Kasumi-1 (cell line): ENCODE measurements at regions not wholly inside any gene's neighbourhood (a gene's known extent, or its start where the extent isn't known, plus 50 kb on each side); places are given as distances from the start of the nearest gene placed in this dataset.
"Not testable (repeated sequence)": the region's sequence is repeated elsewhere in the genome, so short reads cannot be mapped to it uniquely, and the experiment has no call there.

Experiments used
- DNase-seq, 2 experiments: peaks; one replicate each; lab custom pipeline; 2025; lab: John Stamatoyannopoulos, UW

DNA sequence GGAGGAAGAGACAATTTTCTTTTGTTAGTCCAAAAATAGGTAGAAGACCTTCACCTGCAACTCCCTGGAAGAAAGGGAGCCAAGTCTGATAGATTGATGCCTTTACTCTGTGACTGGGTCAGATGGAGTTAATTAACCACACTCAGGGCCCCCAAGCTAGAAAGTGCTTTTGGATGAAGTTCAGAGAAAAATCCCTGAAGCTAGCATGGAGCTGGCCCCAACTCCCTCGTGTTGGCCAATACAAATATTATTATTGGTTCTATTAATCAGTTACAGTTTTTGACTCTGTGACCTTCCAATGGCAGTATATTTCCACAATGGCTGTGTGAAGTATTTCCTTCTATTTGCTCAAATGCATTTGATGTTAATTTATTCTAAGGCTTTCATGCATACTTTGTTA, 1753.5 kb downstream of the EFNA5 start:
- no peak for DNase-seq

DNA sequence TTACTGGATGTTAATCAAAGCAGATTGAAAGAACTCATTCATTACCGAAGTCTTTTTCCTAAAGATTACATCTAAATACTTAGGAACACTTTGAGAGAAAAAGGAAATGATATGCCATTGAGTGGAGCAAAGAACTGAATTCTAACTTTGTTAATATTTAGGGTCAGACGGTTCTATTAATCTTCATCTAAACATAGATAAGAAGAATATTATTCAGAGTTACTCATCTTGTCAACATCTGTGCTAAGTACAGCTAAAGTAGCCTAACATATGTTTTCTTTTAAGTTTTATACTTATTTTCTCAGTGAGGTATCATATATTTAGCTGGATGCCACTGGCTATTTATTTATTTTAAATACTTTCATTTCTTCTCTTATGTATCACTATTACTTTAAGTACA, 1763.7 kb downstream of the EFNA5 start:
- no peak for DNase-seq

DNA sequence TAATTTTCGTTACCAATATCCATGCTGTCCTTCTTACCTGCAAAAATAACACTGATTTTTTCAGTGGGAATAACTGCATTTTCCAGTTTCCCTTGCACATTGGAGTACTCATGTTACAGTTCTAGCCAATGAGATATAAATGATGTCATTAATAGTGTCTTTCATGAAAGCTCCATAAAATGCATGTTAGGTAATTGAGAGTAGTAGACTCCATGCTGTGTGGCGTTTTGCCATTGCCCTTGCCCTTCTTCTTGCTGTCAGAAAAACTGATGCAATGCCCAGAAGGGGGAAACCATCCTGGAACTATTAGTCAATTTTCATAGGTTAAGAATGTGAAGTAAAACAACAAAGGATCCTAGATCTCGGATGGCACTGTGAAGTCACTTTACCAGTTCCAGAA, 1765.3 kb downstream of the EFNA5 start:
- DNase-seq = no peak

DNA sequence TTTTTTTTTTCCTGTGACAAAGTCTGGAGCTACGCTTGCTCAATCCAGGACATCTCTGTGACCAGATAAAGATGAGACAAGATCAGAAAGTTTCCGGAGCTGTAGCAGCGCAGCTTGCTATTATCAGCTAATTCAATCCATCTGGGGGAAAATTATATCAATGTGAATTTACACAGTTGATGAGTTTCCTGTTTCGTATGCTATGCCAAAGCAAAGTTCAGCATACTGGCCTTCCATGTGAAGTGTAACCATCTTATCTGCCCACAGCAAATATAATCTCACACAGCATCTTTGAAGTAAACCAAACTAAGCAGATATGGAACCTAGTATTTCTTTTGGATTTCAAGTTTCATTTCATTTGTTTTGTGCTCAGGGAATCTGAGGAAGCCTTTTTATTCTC, 1767.7 kb downstream of the EFNA5 start:
- DNase-seq = no peak

DNA sequence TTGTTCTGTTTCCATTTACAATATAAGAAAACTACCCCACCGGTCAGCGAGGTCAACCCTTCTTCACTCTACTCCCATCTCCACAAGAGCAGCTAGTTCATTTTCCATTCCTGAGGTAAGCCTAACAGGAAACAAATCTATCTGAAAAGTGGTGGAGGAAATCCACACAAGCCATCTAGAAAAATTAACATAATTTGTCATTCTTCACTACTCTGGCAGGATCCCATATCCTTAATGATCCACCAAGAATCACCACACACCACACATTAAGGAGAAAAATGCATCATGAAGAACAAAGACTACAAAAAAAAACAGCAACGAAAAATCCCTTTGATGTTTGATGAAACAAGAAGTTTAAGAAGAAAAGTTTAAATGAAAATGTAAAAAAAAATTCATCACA, 1771.0 kb downstream of the EFNA5 start:
- no peak for DNase-seq

DNA sequence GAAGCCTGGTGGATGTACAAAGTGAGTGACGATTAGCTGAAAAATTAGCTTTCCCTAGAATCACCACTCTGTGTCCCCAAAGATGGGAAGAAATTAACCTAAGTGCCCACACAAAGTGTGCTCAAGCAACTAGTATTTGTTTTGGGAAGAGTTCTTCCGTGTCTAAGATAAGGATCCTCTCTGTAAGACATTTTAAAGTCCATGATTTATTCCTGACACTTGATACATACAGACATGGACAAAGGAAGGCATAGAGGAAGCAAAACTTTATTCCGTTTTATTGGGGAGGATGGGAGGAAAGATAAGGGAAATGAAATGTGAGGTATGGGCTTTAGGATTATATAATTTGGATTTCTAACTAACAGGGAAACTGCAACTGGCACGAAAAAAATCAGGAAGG, 1772.6 kb downstream of the EFNA5 start:
- no peak for DNase-seq

DNA sequence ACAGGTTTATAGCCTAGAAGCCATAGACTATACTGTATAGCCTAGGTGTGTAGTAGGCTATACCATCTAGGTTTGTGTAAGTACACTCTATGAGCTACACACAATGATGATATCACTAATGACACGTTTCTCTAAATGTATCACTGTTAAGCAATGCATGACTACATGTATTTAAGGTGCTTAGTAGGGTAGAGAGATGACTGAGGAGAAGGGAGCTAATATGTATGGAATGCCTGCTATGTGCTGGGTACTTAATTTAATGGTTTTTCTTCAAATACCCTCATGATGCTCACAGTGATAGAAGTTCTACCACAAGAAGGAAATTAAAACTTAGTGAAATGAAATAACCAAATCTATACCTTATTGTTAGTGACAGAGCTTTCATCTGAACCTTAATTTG, 1785.5 kb downstream of the EFNA5 start:
- no peak for DNase-seq

DNA sequence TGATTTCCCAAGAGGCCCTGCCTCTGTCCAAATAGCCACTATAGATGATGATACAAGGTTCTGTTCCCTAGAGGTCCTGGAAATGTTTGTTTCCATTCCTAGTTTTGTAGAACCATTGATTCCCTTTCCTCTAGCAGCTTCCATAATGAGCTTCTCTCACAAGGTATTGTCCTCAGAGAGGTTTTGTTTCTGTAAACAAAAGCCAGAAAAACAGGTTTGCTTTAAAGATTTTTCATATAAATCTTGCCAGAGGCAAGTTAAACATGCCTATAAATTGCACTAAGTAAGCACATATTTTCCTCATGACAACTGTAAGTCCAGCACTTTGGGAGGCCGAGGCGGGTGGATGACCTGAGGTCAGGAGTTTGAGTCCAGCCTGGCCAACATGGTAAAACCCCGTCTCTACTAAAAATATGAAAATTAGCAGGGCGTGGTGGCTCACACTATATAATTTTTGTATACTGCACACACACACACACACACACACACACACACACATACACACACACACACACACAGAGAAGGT, 1787.7 kb downstream of the EFNA5 start:
- DNase-seq = no peak

DNA sequence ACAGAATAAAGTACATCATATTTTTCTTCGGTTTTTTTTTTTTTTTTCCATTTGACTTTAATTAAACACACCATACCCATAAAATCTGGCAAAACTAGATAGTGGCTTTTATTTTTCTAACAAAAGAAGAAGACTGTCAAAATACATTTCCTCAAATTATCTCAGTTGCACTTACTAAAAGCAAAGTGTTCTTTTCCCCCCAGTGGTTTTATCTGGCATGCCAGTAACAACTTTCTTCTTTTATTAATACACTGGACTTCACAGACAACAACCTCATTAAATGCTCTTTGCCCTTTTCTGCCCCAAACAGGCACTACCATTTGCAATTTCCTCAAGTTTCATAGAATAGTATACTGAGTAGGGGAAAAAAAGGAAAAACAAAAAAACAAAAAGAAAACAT, 1792.3 kb downstream of the EFNA5 start:
- DNase-seq = no peak

DNA sequence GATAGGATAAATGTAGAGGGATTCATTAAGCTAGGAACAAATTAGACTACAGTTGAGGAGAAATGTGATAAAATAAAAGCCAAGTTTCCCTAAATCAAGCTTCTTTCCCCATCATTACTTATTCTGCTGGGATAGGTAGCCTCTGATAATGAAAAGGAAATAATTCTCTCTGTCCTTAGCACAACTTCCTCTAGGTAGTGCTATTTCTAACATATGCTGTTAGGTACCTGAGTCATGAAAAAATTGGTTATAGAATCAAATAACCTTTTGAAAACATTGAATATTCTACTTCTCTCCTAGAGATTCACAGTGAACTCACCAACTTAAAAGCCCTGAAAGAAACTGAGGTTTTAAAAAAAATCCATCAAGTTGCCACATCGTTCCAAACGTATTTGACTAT, 1793.1 kb downstream of the EFNA5 start:
- DNase-seq = no peak

DNA sequence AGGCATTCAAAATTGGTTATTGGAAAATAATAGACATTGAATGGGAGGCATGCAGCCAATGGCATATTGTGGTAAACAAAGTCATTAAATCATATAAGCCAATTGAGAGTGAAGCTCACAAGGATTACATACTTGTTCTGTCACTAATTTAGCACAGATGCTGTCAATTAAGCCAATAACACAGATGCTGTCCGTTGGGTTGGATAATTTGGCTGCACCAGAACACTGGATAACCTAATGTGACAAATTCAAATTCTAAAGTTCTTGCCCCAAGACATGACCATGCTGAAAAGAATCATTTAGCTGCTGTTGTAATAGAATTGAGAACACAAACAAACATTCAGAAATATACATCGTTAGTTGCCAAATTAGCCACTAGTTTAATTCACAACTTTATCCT, 1796.4 kb downstream of the EFNA5 start:
- DNase-seq = no peak

DNA sequence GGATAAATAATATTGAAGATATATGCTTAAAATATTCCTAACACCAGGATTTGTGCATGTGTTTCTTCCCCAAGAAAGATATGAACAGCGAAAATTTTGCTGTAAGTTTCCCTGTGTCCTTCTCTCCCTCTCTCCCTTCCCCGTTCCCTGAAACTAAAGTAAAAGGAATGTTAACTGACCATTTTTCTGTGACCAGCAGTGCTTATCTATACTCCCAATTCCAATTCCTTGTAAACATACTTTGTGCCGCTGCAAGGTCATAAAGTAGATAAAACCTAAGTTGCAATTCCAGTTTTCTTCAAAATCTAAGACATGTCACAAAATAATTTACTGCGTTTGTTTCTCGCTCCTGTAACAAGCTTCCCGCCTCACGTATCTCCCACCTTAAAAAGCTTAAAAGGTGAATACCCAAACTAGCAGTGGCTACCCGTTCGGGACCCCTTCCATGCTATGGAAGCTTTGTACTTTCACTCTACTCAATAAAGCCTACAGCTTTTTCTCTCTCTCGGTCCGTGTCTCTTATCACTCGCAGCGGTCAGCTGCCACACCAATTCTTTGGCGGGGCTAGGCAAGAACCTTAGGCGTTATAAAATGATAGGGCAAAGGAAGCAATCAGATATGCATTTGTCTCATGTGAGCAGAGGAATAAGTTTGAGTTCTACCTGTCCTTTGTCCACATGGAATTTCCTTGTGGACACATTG, 1798.0 kb downstream of the EFNA5 start:
- DNase-seq = no peak

DNA sequence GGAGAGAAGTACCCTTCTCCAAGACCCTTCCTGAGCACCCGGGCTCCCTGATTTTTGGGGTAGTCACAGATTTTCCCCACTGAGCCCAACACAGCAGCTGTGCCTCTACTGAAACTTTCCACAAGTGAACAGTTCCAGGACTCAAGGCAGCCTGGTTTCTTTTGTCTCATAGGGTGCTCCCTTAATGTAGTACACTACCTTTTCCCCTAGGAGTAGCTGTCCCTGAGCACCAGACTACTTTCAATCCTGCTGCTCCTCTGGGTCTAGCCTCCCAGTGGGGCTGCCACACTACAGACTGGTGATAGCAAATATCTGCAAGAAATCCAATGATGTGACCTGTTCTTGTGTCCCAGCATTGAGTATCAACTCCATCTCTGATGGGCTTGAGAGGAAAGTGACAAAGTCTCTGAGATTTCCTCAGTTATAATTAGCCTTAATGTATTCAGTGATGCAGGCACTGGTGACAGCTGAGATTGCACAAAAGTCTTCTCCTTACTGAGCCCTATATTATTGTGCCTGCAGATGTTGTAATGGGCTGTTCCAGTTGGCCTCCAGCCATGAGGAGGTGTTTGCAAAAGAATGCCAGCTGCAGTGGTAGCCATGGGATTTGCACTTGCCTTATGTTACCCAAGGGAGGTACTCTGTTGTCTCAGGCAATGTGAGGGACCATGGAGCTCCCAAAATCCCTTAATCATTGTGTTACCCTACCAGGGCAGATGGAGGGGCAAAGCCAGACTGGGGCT, 1802.5 kb downstream of the EFNA5 start:
- no peak for DNase-seq

DNA sequence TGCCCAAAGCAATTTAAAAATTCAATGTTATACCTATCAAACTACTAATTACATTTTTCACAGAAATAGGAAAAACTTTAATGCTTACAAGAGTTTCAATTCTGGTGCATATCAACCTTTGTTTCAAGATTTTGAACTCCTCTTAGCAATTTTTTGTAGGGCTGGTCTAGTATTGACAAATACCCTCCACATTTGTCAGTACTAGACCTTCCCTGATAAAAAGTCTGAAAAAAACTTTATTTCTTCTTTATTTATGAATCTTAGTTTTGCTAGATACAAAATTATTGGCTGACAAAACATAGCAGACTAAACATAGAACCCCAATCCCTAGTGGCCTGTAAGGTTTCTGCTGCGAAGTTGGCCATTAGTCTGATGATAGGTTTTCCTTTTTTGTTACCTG, 1804.9 kb downstream of the EFNA5 start:
- no peak for DNase-seq

DNA sequence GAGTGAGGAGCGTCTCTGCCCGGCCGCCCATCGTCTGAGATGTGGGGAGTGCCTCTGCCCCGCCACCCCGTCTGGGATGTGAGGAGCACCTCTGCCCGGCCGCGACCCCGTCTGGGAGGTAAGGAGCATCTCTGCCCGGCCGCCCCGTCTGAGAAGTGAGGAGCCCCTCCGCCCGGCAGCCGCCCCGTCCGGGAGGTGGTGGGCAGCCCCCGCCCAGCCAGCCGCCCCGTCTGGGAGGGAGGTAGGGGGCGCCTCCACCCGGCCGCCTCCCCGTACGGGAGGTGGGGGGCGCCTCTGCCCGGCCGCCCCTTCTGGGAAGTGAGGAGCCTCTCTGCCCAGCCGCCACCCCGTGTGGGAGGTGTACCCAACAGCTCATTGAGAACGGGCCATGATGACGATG, 1811.4 kb downstream of the EFNA5 start:
- DNase-seq = not testable (repeated sequence)

DNA sequence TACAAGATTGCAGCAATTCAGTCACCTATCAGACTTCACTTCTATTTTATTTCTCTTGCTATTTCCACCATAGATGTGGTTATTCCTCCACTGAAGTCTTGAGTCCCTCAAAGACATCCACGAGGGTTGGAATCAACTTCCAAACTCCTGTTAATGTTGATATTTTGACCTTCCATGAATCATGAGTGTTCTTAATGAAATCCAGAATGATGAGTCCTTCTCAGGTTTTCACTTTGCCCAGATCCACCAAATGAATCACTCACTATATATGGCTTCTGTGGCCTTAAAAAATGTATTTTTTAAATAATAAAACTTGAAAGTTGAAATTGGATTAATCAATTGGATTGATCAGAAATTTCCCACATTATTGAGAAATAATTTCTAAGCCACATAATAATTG, 1821.0 kb downstream of the EFNA5 start:
- no peak for DNase-seq

DNA sequence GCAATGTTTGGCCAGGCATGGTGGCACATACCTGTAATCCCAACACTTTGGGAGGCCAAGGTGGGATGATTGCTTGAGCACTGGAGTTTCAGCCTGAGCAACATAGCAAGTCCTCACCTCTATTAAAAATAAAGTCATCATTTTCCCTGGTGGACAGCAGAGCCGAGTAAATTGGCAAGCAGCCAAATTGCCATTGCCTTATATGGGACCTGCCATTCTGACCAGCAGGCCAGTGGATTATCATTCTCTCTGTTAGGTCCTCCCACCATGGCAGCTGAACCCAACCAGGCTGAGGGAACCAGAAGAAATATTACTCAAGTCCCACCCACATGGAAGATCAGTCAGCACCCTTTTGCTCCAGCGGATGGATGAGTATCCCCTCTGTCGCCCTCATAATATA, 1829.9 kb downstream of the EFNA5 start:
- DNase-seq = no peak

DNA sequence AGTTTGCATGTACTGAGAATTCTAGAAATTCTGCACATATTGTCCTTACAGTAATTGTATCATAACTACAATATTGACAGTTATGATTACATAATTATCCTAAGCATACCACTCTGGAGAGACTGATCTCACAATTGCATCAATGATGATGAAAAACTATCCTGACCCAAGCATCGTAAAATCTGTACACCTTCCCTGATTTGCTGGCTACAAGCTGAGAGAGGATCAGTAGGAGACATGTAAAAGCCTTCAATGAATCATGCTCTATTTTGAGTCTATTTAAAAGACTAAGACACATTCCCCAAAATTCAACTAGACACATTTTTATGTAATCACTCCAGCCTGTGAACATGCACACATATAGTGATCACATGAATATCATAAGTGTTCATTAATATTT, 1833.8 kb downstream of the EFNA5 start:
- DNase-seq = no peak

DNA sequence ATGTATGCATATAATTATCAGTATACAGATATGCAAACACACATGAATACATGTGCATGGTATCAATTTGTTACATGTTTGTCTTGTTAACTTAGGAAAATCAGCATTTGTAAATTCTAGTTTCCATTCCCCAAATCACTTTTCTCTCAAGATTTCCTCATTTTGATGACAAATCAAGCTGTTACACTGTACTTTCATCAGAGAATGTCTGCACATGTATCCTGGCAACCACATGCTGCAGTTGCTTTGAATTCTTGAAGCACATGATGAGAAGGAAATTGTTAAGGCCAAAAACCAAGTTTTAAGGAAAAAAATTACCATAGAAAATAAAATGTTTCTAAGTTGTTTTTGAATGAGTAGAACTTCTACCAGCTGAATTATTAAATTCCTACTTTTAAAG, 1834.5 kb downstream of the EFNA5 start:
- no peak for DNase-seq

DNA sequence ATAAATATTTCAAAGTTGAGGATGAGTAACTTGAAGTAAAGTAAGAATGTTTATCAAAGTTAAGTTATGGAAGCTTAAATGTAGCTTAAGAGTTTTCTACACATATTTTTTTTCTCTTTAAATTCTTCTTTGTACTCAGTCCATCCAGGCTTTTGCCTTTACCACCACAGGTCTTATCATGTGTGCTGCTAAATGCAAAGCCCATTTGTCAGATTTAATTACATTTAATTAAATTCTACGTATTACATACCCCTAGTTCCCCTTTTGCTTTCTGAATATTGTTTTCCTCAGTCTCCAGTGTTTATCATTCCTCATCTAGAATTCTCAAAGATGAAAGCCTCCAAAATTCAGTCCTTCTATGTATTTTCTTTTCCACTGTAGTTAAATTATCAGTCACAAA, 1841.9 kb downstream of the EFNA5 start:
- no peak for DNase-seq

DNA sequence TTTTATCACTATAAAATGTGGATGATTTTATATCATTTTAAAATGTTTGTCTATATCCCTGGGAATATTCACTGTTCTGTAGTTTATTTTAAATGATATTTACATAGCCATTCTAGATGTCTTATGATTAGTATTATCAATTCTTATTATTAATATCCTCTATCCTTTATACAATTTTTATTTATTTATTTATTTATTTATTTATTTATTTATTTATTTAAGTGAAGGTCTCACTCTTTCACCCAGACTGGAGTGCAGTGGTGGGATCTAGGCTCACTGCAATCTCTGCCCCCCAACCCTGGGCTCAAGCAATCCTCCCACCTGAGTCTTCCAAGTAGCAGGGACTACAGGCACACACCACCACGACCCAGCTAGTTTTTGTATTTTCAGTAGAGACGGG, 1848.9 kb downstream of the EFNA5 start:
- DNase-seq = no peak

DNA sequence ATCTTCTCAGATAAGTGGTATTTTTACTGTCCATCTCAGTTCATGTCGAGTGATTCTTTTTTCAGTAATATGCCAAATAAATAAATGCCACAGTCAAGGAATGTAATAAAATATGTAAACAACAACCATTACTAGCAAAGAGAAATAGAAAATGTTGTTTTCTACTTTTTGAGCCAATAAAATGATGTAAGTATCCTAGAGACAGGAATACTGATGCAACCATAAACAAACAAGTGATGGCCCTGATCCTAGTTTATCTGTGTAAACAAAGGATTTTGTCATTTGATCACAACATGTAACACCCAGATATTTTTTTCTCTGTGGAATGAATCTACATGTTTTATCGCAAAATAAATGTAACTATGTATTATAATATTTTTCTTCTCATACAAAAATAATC, 1852.8 kb downstream of the EFNA5 start:
- no peak for DNase-seq

DNA sequence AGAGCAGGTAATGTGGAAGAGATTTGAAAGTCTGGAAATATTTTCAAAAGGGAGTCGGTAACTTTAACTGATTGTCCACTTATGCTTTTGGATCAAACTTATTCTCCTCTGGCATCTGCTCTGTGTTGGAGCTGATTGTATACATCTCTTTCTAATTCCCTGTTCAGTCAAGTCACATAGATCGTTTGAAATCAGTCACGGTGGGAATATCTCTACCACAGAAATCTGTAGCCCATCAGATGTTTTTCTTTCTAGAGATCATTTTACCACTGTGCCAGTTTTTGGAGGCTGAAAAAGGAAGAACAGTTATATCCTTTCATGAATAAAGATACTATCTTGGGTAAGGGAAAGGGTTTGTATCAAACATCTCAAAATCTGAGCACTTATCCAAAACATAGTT, 1853.3 kb downstream of the EFNA5 start:
- no peak for DNase-seq

DNA sequence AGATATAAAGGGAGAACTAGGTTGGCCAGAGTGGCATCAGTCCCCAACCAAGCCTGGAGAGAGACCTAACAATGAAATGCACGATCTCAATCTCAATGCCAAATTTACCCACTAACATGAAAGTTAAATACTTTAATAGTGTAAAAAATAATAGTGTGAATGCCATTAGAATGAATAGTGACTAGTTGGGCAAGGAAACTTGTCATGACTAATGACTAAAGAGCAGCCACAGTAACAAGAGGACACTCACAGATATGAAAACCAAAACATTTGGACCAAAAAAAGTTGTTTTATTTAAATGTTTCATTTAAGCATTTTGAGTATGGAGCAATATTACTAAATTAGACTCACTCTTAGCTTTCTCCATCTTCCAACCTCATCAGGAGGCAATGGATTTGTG, 1853.8 kb downstream of the EFNA5 start:
- no peak for DNase-seq
